Upper lobe of left lung (tissue), 6 donors: ENCODE measurements at regions not wholly inside any gene's neighbourhood (a gene's known extent, or its start where the extent isn't known, plus 50 kb on each side); places are given as distances from the start of the nearest gene placed in this dataset.

ENCODE experiments used
- ATAC-seq, 2 donors: fragments of 200-7000 bp; cut with Tn5 transposase; one replicate each; pipeline ENCODE4 v1.9.1; 2022; ENCODE audit warnings: mild to moderate bottlenecking in 2 of 2, moderate library complexity in 2 of 2; ENCODE audit not compliant: low FRiP score in 2 of 2
- DNase-seq, 2 donors: peaks; one replicate each; pipeline ENCODE4 v3.0.0-alpha.2; 2019 to 2020
- H3K27ac ChIP-seq, 4 donors: fragments of 200-600 bp; sonication (generic); one replicate each; pipeline ENCODE4 v1.5.1; 2016 to 2019
- H3K27me3 ChIP-seq, 4 donors: fragments of 200-600 bp; sonication (generic); one replicate each; pipeline ENCODE4 v1.5.1; 2017 to 2019
- H3K36me3 ChIP-seq, 4 donors: fragments of 200-600 bp; sonication (generic); one replicate each; pipeline ENCODE4 v1.5.1; 2016 to 2019
- H3K4me1 ChIP-seq, 4 donors: fragments of 200-600 bp; sonication (generic); one replicate each; pipeline ENCODE4 v1.5.1; 2018 to 2019
- H3K4me3 ChIP-seq, 4 donors: fragments of 200-600 bp; sonication (generic); one replicate each; pipeline ENCODE4 v1.5.1; 2017 to 2019; ENCODE audit warnings: mild to moderate bottlenecking in 2 of 4, moderate library complexity in 1 of 4
- H3K9me3 ChIP-seq, 4 donors: fragments of 200-600 bp; sonication (generic); one replicate each; pipeline ENCODE4 v1.5.1; 2018 to 2019
- EP300 ChIP-seq, 4 donors: sonication (generic); formaldehyde crosslinking; IDR thresholded peaks; one replicate each; pipeline ENCODE4 v1.5.1; 2017; ENCODE audit warnings: antibody characterized with exemption in 4 of 4, control low read depth in 2 of 4
- POLR2A ChIP-seq, 4 donors: fragments of 450-650 bp; IDR thresholded peaks; one replicate each; pipeline ENCODE4 v1.5.1; 2016 to 2017; ENCODE audit warnings: antibody characterized with exemption in 4 of 4, mild to moderate bottlenecking in 2 of 4
- POLR2AphosphoS5 ChIP-seq, 2 donors: sonication (generic); formaldehyde crosslinking; IDR thresholded peaks; one replicate each; pipeline ENCODE4 v1.5.1; 2017; ENCODE audit warnings: antibody characterized with exemption in 2 of 2
- WGBS, 2 donors: methylation state at CpG; one replicate each; pipeline ENCODE4 v1.1.5; 2017 to 2018; 5-methylcytosine and 5-hydroxymethylcytosine counted together
- TF ChIP-seq, protein P1 (sequence below), 6 experiments: fragments of 450-650 bp in 4 of 6; fragments of 200-600 bp in 2 of 6; sonication (generic) in 2 of 6; IDR thresholded peaks; one replicate each; pipeline ENCODE4 v1.5.1; 2016 to 2019; ENCODE audit warnings: antibody characterized with exemption in 6 of 6
- donor health status: DM: no; HTN: no; CAD: no; lungs with moderate emphysema.
- donor health status: DM: no; HTN: yes; CAD: no; lungs with severe emphysema.

- TF ChIP-seq POLR2A (IDR thresholded peaks at IDR 0.05) (no peak), POLR2AphosphoS5 (IDR thresholded peaks at IDR 0.05) (no peak), EP300 (IDR thresholded peaks at IDR 0.05) (no peak)
- TF ChIP-seq, protein P1, sequence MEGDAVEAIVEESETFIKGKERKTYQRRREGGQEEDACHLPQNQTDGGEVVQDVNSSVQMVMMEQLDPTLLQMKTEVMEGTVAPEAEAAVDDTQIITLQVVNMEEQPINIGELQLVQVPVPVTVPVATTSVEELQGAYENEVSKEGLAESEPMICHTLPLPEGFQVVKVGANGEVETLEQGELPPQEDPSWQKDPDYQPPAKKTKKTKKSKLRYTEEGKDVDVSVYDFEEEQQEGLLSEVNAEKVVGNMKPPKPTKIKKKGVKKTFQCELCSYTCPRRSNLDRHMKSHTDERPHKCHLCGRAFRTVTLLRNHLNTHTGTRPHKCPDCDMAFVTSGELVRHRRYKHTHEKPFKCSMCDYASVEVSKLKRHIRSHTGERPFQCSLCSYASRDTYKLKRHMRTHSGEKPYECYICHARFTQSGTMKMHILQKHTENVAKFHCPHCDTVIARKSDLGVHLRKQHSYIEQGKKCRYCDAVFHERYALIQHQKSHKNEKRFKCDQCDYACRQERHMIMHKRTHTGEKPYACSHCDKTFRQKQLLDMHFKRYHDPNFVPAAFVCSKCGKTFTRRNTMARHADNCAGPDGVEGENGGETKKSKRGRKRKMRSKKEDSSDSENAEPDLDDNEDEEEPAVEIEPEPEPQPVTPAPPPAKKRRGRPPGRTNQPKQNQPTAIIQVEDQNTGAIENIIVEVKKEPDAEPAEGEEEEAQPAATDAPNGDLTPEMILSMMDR (IDR thresholded peaks at IDR 0.05) = no peak
- ATAC-seq (no peak), DNase-seq (no peak)
- 70 to 90% methylated on average over 4 to 6 of the region's 6 CpGs for WGBS, 2 donors
- no peaks in the 10 kb centered on the region for H3K4me1 ChIP-seq
- H3K9me3 ChIP-seq = no peaks in the 10 kb centered on the region
- no peaks in the 10 kb centered on the region for H3K36me3 ChIP-seq
- H3K27me3 ChIP-seq = no peaks in the 10 kb centered on the region
- no peak overlapping the region for H3K27ac ChIP-seq
- H3K4me3 ChIP-seq = no peak overlapping the region
These were observed 88.3 kb upstream of the PTCH1 start for GRCh38 chr9:95605101-95605500.

- Histone ChIP-seq H3K36me3 (no peaks in the 10 kb centered on the region), H3K4me1 (no peaks in the 10 kb centered on the region), H3K27me3 (no peaks in the 10 kb centered on the region), H3K4me3 (no peak overlapping the region), H3K27ac (no peak overlapping the region), H3K9me3 (no peaks in the 10 kb centered on the region)
- 82 to 85% methylated on average over 2 of the region's 2 CpGs for WGBS, 2 donors
- DNase-seq (no peak), ATAC-seq (no peak)
- TF ChIP-seq EP300 (IDR thresholded peaks at IDR 0.05) = no peak
- no peak for TF ChIP-seq POLR2A (IDR thresholded peaks at IDR 0.05)
- TF ChIP-seq, protein P1 (IDR thresholded peaks at IDR 0.05) = no peak
- TF ChIP-seq POLR2AphosphoS5 (IDR thresholded peaks at IDR 0.05) = no peak
These were observed 81.5 kb upstream of the PTCH1 start for GRCh38 chr9:95598236-95598635.

GRCh38 chr9:95595721-95596295, 79.0 kb upstream of the PTCH1 start:
- WGBS, 2 donors = 94 to 99% methylated on average over 12 to 15 of the region's 15 CpGs
- Histone ChIP-seq H3K9me3 (no peaks in the 10 kb centered on the region), H3K36me3 (no peaks in the 10 kb centered on the region), H3K4me3 (no peak overlapping the region), H3K4me1 (no peaks in the 10 kb centered on the region), H3K27me3 (no peaks in the 10 kb centered on the region), H3K27ac (no peak overlapping the region)
- no peak for TF ChIP-seq POLR2A (IDR thresholded peaks at IDR 0.05)
- TF ChIP-seq, protein P1 (IDR thresholded peaks at IDR 0.05) = no peak
- TF ChIP-seq EP300 (IDR thresholded peaks at IDR 0.05) = no peak
- TF ChIP-seq POLR2AphosphoS5 (IDR thresholded peaks at IDR 0.05) = no peak
- DNase-seq (peak in 1 of 2 donors; percentile 68), ATAC-seq (no peak)

- no peaks in the 10 kb centered on the region for H3K4me1 ChIP-seq
- no peaks in the 10 kb centered on the region for H3K9me3 ChIP-seq
- no peaks in the 10 kb centered on the region for H3K36me3 ChIP-seq
- H3K27ac ChIP-seq = no peak overlapping the region
- ATAC-seq = no peak
- no peak overlapping the region for H3K4me3 ChIP-seq
- 82 to 84% methylated on average over 5 of the region's 5 CpGs for WGBS, 2 donors
- H3K27me3 ChIP-seq = no peaks in the 10 kb centered on the region
- DNase-seq = no peak
- TF ChIP-seq, protein P1 (IDR thresholded peaks at IDR 0.05) = no peak
- no peak for TF ChIP-seq POLR2A (IDR thresholded peaks at IDR 0.05)
- TF ChIP-seq EP300 (IDR thresholded peaks at IDR 0.05) = no peak
These were observed 76.2 kb upstream of the PTCH1 start for GRCh38 chr9:95592931-95593330.
